Hepatocyte (in vitro differentiated cells): ENCODE measurements at regions not wholly inside any gene's neighbourhood (a gene's known extent, or its start where the extent isn't known, plus 50 kb on each side); places are given as distances from the start of the nearest gene placed in this dataset.

ENCODE experiments used
- DNase-seq: peaks from one replicate; pipeline ENCODE4 v3.0.0-alpha.2; 2016; ENCODE audit warnings: low spot score
- H2AFZ ChIP-seq: fragments of 200-600 bp; sonication (generic); 2 replicates; pipeline ENCODE4 v1.6.0; 2016; ENCODE audit warnings: antibody characterized with exemption, mild to moderate bottlenecking
- H3K27ac ChIP-seq: fragments of 200-600 bp; sonication (generic); 2 replicates; pipeline ENCODE4 v1.5.1; 2016; ENCODE audit warnings: mild to moderate bottlenecking
- H3K27me3 ChIP-seq: fragments of 200-600 bp; sonication (generic); 2 replicates; pipeline ENCODE4 v1.6.1; 2016
- H3K36me3 ChIP-seq: fragments of 200-600 bp; sonication (generic); replicated peaks from 2 replicates; pipeline ENCODE4 v1.5.1; 2016; ENCODE audit warnings: low read depth; ENCODE audit not compliant: insufficient read depth
- H3K4me1 ChIP-seq: fragments of 200-600 bp; sonication (generic); 2 replicates; pipeline ENCODE4 v1.5.1; 2016; ENCODE audit warnings: mild to moderate bottlenecking, moderate library complexity; ENCODE audit not compliant: insufficient read depth
- H3K4me2 ChIP-seq: fragments of 200-600 bp; sonication (generic); 2 replicates; pipeline ENCODE4 v1.6.0; 2016
- H3K4me3 ChIP-seq: fragments of 200-600 bp; sonication (generic); 2 replicates; pipeline ENCODE4 v1.5.1; 2016; ENCODE audit warnings: mild to moderate bottlenecking
- H3K79me2 ChIP-seq: fragments of 200-600 bp; sonication (generic); 2 replicates; pipeline ENCODE4 v1.6.0; 2017; ENCODE audit warnings: mild to moderate bottlenecking
- H3K9me2 ChIP-seq: fragments of 200-600 bp; sonication (generic); replicated peaks from 2 replicates; pipeline ENCODE4 v1.6.0; 2017; ENCODE audit warnings: mild to moderate bottlenecking; ENCODE audit not compliant: insufficient read depth
- H3K9me3 ChIP-seq: fragments of 200-600 bp; sonication (generic); 2 replicates; pipeline ENCODE4 v1.5.1; 2016; ENCODE audit warnings: low read depth, mild to moderate bottlenecking
- H4K20me1 ChIP-seq: fragments of 200-600 bp; sonication (generic); 2 replicates; pipeline ENCODE4 v1.6.0; 2016; ENCODE audit warnings: mild to moderate bottlenecking; ENCODE audit not compliant: insufficient read depth, poor library complexity, severe bottlenecking
- CTCF ChIP-seq: fragments of 200-600 bp; sonication (generic); IDR thresholded peaks from 2 replicates; pipeline ENCODE4 v1.5.1; 2016; ENCODE audit warnings: antibody characterized with exemption, mild to moderate bottlenecking; ENCODE audit not compliant: poor library complexity
- EZH2 ChIP-seq: fragments of 200-600 bp; sonication (generic); IDR thresholded peaks from 2 replicates; pipeline ENCODE4 v1.6.1; 2016; ENCODE audit warnings: antibody characterized with exemption, mild to moderate bottlenecking, borderline replicate concordance
- EZH2phosphoT487 ChIP-seq: fragments of 200-600 bp; sonication (generic); IDR thresholded peaks from one replicate; pipeline ENCODE4 v1.6.1; 2018; ENCODE audit warnings: antibody characterized with exemption, mild to moderate bottlenecking, low read depth, moderate library complexity; ENCODE audit not compliant: unreplicated experiment, severe bottlenecking
- WGBS: methylation state at CpG from one replicate; pipeline ENCODE4 v1.1.6; 2016; ENCODE audit warnings: low lambda C conversion rate; ENCODE audit errors: missing lambda C conversion rate; 5-methylcytosine and 5-hydroxymethylcytosine counted together

GRCh38 chr1:79575424-79575823 lies 568.9 kb upstream of the ADGRL4 start:
- no peak overlapping the region for H2AFZ ChIP-seq

GRCh38 chr1:79568411-79568810 lies 561.9 kb upstream of the ADGRL4 start:
- Histone ChIP-seq H3K9me2 (no peaks in the 10 kb centered on the region), H3K36me3 (no peaks in the 10 kb centered on the region), H3K4me3 (no peak overlapping the region), H3K27me3 (no peaks in the 10 kb centered on the region), H3K9me3 (no peaks in the 10 kb centered on the region), H2AFZ (no peak overlapping the region), H3K4me2 (peak overlapping the region; percentile 9), H3K79me2 (no peaks in the 10 kb centered on the region), H4K20me1 (no peaks in the 10 kb centered on the region), H3K4me1 (peaks cover 3% of the 10 kb centered on the region), H3K27ac (peak overlapping the region; percentile 5)
- DNase-seq = peak; percentile 10
- WGBS = 25% methylated on average over 1 of the region's 1 CpG
- TF ChIP-seq EZH2phosphoT487 (no peak), CTCF (no peak), EZH2 (no peak)

More at GRCh38 chr1:79575424-79575823, 568.9 kb upstream of the ADGRL4 start:
- Histone ChIP-seq H3K4me2 (no peak overlapping the region), H3K79me2 (no peaks in the 10 kb centered on the region), H3K27ac (no peak overlapping the region), H3K4me1 (no peaks in the 10 kb centered on the region), H3K27me3 (no peaks in the 10 kb centered on the region), H3K4me3 (no peak overlapping the region), H3K9me3 (no peaks in the 10 kb centered on the region), H3K36me3 (no peaks in the 10 kb centered on the region), H3K9me2 (no peaks in the 10 kb centered on the region), H4K20me1 (no peaks in the 10 kb centered on the region)
- 91% methylated on average over 3 of the region's 3 CpGs for WGBS
- TF ChIP-seq CTCF (no peak), EZH2 (no peak), EZH2phosphoT487 (no peak)
- DNase-seq = no peak

- no peaks in the 10 kb centered on the region for H3K9me2 ChIP-seq
- WGBS = 95% methylated on average over 15 of the region's 17 CpGs
- no peak overlapping the region for H3K4me3 ChIP-seq
- H3K36me3 ChIP-seq = no peaks in the 10 kb centered on the region
- H3K4me2 ChIP-seq = no peak overlapping the region
- H3K27ac ChIP-seq = no peak overlapping the region
- H3K4me1 ChIP-seq = no peaks in the 10 kb centered on the region
- no peak overlapping the region for H2AFZ ChIP-seq
- H3K27me3 ChIP-seq = no peaks in the 10 kb centered on the region
- no peak for TF ChIP-seq CTCF
- no peak for TF ChIP-seq EZH2phosphoT487
- no peaks in the 10 kb centered on the region for H3K79me2 ChIP-seq
- DNase-seq = no peak
- no peaks in the 10 kb centered on the region for H4K20me1 ChIP-seq
- no peaks in the 10 kb centered on the region for H3K9me3 ChIP-seq
Measured at GRCh38 chr1:79561521-79561978, 555.0 kb upstream of the ADGRL4 start.

GRCh38 chr1:79556189-79556588 lies 549.7 kb upstream of the ADGRL4 start:
- Histone ChIP-seq H3K4me3 (no peak overlapping the region), H3K36me3 (no peaks in the 10 kb centered on the region), H3K4me2 (no peak overlapping the region), H3K27ac (no peak overlapping the region), H4K20me1 (no peaks in the 10 kb centered on the region), H3K79me2 (no peaks in the 10 kb centered on the region), H3K9me3 (no peaks in the 10 kb centered on the region), H3K9me2 (no peaks in the 10 kb centered on the region), H2AFZ (no peak overlapping the region), H3K4me1 (no peaks in the 10 kb centered on the region), H3K27me3 (no peaks in the 10 kb centered on the region)
- DNase-seq = no peak
- TF ChIP-seq EZH2phosphoT487 = no peak
- TF ChIP-seq CTCF = no peak
- TF ChIP-seq EZH2 = no peak
